ENCODE measurements at regions not wholly inside any gene's neighbourhood (a gene's known extent, or its start where the extent isn't known, plus 50 kb on each side); places are given as distances from the start of the nearest gene placed in this dataset.

DNA sequence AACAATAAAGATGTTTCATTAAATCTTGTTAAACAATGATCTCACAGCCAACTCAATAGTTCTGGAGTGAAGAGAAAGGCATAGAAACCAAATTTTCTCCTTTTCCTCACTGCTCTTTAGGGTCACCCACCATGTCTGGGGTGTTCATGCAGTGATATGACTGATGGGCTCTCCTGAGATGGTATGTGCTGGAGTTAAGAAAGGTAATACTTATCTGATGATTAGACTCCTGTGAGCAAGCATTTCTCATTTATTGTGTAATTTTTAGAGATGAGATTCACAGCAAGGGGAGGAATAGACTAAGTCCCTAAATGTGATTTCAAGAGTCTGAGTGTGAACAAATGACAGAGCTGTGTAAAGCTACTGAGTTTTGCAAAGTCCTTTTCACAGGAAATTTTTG lies 1361.3 kb upstream of the CELF2 start:
- Histone ChIP-seq H3K27ac (ENCODE audit: low read depth, low read length) (no peak overlapping the region), H3K4me1 (ENCODE audit: control insufficient read depth, insufficient read depth, low read length, unreplicated experiment) (no peaks in the 10 kb centered on the region), H3K79me2 (ENCODE audit: control insufficient read depth, insufficient read depth, low read length, unreplicated experiment) (no peaks in the 10 kb centered on the region), H3K27me3 (ENCODE audit: insufficient read depth, low read length) (no peaks in the 10 kb centered on the region), H2AFZ (ENCODE audit: low read length, unreplicated experiment) (no peak overlapping the region), H3K36me3 (ENCODE audit: insufficient read depth, low read length) (no peaks in the 10 kb centered on the region), H3K4me3 (ENCODE audit: low read depth, low read length) (no peak overlapping the region)

DNA sequence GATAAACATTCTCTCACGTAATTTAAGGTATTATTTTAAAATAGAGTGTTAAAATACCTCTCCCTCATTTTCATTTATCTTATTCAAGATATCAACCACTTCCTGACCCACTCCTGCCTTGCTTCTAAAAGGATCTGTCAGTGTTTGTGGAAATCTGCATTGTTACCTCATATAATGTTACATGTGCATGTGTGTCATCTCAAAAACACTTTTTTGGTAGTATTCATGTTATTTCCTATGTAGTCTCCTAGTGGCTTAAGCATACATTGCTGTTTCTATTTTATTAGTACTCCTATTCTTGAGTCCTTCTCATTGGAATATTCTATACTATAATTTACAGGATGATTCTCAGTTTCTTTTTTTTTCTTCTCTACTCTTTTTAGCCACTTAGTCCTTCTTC lies 1360.7 kb upstream of the CELF2 start:
- Histone ChIP-seq H3K27me3 (ENCODE audit: insufficient read depth, low read length) (no peaks in the 10 kb centered on the region), H3K79me2 (ENCODE audit: control insufficient read depth, insufficient read depth, low read length, unreplicated experiment) (no peaks in the 10 kb centered on the region), H2AFZ (ENCODE audit: low read length, unreplicated experiment) (no peak overlapping the region), H3K36me3 (ENCODE audit: insufficient read depth, low read length) (no peaks in the 10 kb centered on the region), H3K27ac (ENCODE audit: low read depth, low read length) (no peak overlapping the region), H3K4me1 (ENCODE audit: control insufficient read depth, insufficient read depth, low read length, unreplicated experiment) (no peaks in the 10 kb centered on the region), H3K4me3 (ENCODE audit: low read depth, low read length) (no peak overlapping the region)

DNA sequence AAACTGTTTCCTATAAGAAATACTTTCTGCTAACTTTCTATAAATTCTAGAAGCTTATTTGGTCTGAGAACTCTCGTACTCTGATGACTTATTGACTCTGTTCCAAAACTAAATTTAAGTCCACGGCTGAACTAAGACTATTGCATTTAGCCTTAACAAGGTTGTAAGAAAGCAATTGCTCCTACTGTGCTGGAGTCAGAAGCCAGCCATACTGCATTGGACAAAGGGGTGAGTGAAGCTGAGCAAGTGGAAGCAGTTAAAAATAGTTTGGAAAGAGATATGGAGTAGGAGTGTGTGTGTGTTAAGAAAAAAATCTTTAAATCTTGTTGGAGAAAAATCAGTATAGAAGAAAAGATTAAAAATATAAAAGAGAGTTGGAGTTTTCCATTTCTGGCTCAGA lies 1360.1 kb upstream of the CELF2 start:
- H2AFZ ChIP-seq (ENCODE audit: low read length, unreplicated experiment) = no peak overlapping the region
- no peaks in the 10 kb centered on the region for H3K36me3 ChIP-seq (ENCODE audit: insufficient read depth, low read length)
- no peaks in the 10 kb centered on the region for H3K27me3 ChIP-seq (ENCODE audit: insufficient read depth, low read length)
- no peak overlapping the region for H3K27ac ChIP-seq (ENCODE audit: low read depth, low read length)
- H3K4me3 ChIP-seq (ENCODE audit: low read depth, low read length) = no peak overlapping the region
- H3K4me1 ChIP-seq (ENCODE audit: control insufficient read depth, insufficient read depth, low read length, unreplicated experiment) = no peaks in the 10 kb centered on the region
- H3K79me2 ChIP-seq (ENCODE audit: control insufficient read depth, insufficient read depth, low read length, unreplicated experiment) = no peaks in the 10 kb centered on the region

DNA sequence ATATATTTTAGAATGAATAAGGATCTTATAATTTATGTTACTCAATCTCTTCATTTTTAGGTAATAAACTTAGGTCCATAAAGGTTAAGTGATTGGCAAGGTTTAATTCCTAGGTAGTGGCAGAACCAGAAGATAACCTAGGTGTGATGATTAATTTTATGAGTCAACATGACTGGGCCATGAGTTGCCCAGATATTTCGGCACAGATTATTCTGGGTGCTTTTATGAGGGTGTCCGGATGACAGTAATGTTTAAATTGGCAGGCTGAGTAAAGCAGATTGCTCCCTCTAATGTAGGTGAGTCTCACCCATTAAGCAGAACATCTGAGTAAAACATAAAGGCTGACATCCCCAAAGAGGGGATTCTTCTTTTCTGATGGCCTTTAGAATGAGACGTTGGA lies 1349.3 kb upstream of the CELF2 start:
- Histone ChIP-seq H2AFZ (ENCODE audit: low read length, unreplicated experiment) (no peak overlapping the region), H3K27ac (ENCODE audit: low read depth, low read length) (no peak overlapping the region), H3K4me3 (ENCODE audit: low read depth, low read length) (no peak overlapping the region), H3K79me2 (ENCODE audit: control insufficient read depth, insufficient read depth, low read length, unreplicated experiment) (no peaks in the 10 kb centered on the region), H3K4me1 (ENCODE audit: control insufficient read depth, insufficient read depth, low read length, unreplicated experiment) (no peaks in the 10 kb centered on the region), H3K36me3 (ENCODE audit: insufficient read depth, low read length) (no peaks in the 10 kb centered on the region), H3K27me3 (ENCODE audit: insufficient read depth, low read length) (no peaks in the 10 kb centered on the region)

DNA sequence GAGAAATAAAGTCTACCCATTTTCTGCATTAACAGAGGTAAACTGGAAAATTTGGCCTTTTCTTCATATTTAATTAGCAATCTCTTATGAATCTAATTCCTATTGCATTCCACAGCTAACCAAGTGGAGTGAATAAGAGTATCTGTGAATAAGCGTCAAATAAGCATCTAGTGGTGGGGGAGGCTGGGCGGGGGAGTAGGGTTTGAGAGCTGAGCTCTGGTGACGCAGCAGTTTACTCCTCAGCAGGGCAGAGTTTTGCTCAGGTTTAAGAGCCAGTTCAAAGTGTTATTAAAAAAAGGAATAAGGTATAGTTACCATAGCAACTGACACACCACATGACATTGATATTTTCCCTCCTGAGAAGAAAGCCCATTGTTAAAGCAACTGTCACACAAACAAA lies 1346.8 kb upstream of the CELF2 start:
- Histone ChIP-seq H3K4me3 (ENCODE audit: low read depth, low read length) (no peak overlapping the region), H3K36me3 (ENCODE audit: insufficient read depth, low read length) (no peaks in the 10 kb centered on the region), H3K27ac (ENCODE audit: low read depth, low read length) (no peak overlapping the region), H3K79me2 (ENCODE audit: control insufficient read depth, insufficient read depth, low read length, unreplicated experiment) (no peaks in the 10 kb centered on the region), H3K4me1 (ENCODE audit: control insufficient read depth, insufficient read depth, low read length, unreplicated experiment) (no peaks in the 10 kb centered on the region), H3K27me3 (ENCODE audit: insufficient read depth, low read length) (no peaks in the 10 kb centered on the region), H2AFZ (ENCODE audit: low read length, unreplicated experiment) (no peak overlapping the region)

DNA sequence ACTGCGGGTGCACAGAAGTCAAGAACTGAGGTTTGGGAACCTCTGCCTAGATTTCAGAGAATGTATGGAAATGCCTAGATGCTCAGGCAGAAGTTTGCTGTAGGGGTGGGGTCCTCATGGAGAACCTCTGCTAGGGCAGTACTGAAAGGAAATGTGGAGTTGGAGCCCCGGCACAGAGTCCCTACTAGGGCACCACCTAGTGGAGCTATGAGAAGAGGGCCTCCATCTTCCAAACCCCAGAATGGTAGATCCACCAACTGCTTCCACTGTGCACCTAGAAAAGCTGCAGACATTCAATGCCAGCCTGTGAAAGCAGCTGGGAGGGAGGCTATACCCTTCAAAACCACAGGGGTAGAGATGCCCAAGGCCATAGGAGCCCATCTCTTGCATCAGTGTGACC lies 1336.0 kb upstream of the CELF2 start:
- Histone ChIP-seq H3K79me2 (ENCODE audit: control insufficient read depth, insufficient read depth, low read length, unreplicated experiment) (no peaks in the 10 kb centered on the region), H2AFZ (ENCODE audit: low read length, unreplicated experiment) (no peak overlapping the region), H3K4me3 (ENCODE audit: low read depth, low read length) (no peak overlapping the region), H3K27me3 (ENCODE audit: insufficient read depth, low read length) (no peaks in the 10 kb centered on the region), H3K27ac (ENCODE audit: low read depth, low read length) (no peak overlapping the region), H3K36me3 (ENCODE audit: insufficient read depth, low read length) (no peaks in the 10 kb centered on the region), H3K4me1 (ENCODE audit: control insufficient read depth, insufficient read depth, low read length, unreplicated experiment) (no peaks in the 10 kb centered on the region)

DNA sequence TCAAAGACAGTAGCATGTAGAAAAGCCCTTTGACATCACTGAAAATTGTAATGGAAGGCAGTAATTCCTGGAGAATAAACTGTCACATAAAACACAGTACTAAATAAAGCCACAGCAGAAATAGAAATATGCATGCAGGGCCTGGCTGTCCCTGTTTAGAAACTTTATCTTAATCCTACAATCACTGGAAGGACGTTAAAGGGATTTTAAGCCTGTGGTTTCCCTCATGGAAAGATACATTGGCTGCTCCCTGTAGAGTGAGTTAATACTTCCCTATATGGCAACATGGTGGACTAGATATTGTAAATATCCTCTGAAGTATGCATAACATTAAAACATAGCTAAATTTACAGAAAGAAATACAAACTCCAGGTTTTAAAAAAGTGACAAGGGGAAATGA lies 1334.9 kb upstream of the CELF2 start:
- no peaks in the 10 kb centered on the region for H3K79me2 ChIP-seq (ENCODE audit: control insufficient read depth, insufficient read depth, low read length, unreplicated experiment)
- H3K4me3 ChIP-seq (ENCODE audit: low read depth, low read length) = no peak overlapping the region
- H3K4me1 ChIP-seq (ENCODE audit: control insufficient read depth, insufficient read depth, low read length, unreplicated experiment) = no peaks in the 10 kb centered on the region
- no peak overlapping the region for H3K27ac ChIP-seq (ENCODE audit: low read depth, low read length)
- no peaks in the 10 kb centered on the region for H3K36me3 ChIP-seq (ENCODE audit: insufficient read depth, low read length)
- no peaks in the 10 kb centered on the region for H3K27me3 ChIP-seq (ENCODE audit: insufficient read depth, low read length)
- H2AFZ ChIP-seq (ENCODE audit: low read length, unreplicated experiment) = no peak overlapping the region

DNA sequence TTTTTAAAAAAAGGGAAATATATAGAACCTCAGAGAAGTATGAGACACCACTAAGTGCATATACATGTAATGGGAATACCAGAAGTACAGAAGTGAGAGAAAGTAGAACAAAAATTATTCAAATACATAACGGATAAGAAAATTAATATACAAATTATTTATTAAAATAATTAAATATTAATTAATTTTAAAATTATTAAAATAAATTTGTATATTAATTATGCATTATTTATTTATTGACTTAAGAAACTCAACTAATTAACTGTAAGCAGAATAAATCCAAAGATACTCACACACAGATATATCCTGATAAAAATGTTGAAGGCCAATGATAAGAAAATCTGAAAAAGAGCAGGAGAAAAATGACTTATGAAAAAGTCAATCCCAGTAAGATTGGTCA lies 1333.5 kb upstream of the CELF2 start:
- Histone ChIP-seq H3K4me1 (ENCODE audit: control insufficient read depth, insufficient read depth, low read length, unreplicated experiment) (no peaks in the 10 kb centered on the region), H2AFZ (ENCODE audit: low read length, unreplicated experiment) (no peak overlapping the region), H3K4me3 (ENCODE audit: low read depth, low read length) (no peak overlapping the region), H3K36me3 (ENCODE audit: insufficient read depth, low read length) (no peaks in the 10 kb centered on the region), H3K79me2 (ENCODE audit: control insufficient read depth, insufficient read depth, low read length, unreplicated experiment) (no peaks in the 10 kb centered on the region), H3K27me3 (ENCODE audit: insufficient read depth, low read length) (no peaks in the 10 kb centered on the region), H3K27ac (ENCODE audit: low read depth, low read length) (no peak overlapping the region)

DNA sequence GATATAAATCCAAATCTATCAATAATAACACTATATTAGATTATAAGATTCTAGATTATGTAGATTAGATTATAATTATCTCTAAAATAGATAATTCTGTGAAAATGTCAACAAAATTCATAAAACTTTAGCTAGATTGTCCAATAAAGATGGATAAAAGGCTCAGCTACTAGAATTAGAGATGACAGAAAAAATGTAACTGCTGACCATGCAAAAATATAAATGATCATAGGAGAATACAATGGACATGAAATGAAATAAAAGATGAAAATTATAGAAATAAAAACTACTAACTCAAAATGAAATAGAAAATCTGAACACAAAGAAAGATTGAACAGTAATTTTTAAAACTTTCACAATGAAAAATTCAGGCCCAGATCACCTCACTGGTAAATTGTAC lies 1332.1 kb upstream of the CELF2 start:
- H3K36me3 ChIP-seq (ENCODE audit: insufficient read depth, low read length) = no peaks in the 10 kb centered on the region
- no peak overlapping the region for H3K27ac ChIP-seq (ENCODE audit: low read depth, low read length)
- no peaks in the 10 kb centered on the region for H3K27me3 ChIP-seq (ENCODE audit: insufficient read depth, low read length)
- no peak overlapping the region for H2AFZ ChIP-seq (ENCODE audit: low read length, unreplicated experiment)
- H3K4me1 ChIP-seq (ENCODE audit: control insufficient read depth, insufficient read depth, low read length, unreplicated experiment) = no peaks in the 10 kb centered on the region
- H3K79me2 ChIP-seq (ENCODE audit: control insufficient read depth, insufficient read depth, low read length, unreplicated experiment) = no peaks in the 10 kb centered on the region
- H3K4me3 ChIP-seq (ENCODE audit: low read depth, low read length) = no peak overlapping the region

DNA sequence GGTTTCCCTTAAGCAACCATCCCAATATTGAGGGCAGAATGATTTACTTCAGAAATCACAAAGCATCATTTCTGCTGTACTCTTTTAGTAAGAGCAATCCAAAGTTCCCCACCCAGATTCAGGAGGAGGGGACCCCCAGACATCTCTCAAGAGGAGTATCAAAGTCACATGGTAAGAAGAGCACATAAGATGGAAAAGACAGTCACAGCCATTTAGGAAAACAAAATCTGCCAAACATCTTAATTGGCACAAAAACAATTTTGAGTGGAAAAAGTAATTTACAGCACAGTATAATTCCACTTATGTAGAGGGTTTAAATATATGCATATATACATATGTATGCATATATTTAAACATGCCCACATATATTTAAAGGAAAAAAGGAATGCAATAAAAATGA lies 1329.0 kb upstream of the CELF2 start:
- Histone ChIP-seq H3K27ac (ENCODE audit: low read depth, low read length) (no peak overlapping the region), H3K79me2 (ENCODE audit: control insufficient read depth, insufficient read depth, low read length, unreplicated experiment) (no peaks in the 10 kb centered on the region), H3K4me3 (ENCODE audit: low read depth, low read length) (no peak overlapping the region), H2AFZ (ENCODE audit: low read length, unreplicated experiment) (no peak overlapping the region), H3K4me1 (ENCODE audit: control insufficient read depth, insufficient read depth, low read length, unreplicated experiment) (no peaks in the 10 kb centered on the region), H3K36me3 (ENCODE audit: insufficient read depth, low read length) (no peaks in the 10 kb centered on the region), H3K27me3 (ENCODE audit: insufficient read depth, low read length) (no peaks in the 10 kb centered on the region)

DNA sequence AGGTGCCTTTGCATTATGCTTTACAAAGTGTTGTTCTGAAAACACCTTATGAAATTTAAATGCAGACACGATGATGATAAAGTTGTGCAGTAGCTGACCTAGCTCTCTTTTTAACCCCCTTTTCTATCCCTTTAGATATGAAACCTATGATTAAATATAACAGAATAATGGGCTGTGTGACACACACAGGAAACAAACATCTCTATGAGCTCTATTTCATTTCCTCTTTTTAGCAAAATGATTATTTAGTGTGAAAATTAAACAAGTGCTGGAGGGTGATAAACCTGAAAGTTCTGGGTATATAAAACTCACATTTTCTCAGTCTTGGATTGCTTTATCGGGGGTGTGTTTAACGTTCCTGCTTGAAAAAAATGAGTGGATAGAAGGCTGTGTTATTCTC lies 1310.5 kb upstream of the CELF2 start:
- Histone ChIP-seq H3K36me3 (ENCODE audit: insufficient read depth, low read length) (no peaks in the 10 kb centered on the region), H3K4me1 (ENCODE audit: control insufficient read depth, insufficient read depth, low read length, unreplicated experiment) (peaks cover 4% of the 10 kb centered on the region), H3K79me2 (ENCODE audit: control insufficient read depth, insufficient read depth, low read length, unreplicated experiment) (no peaks in the 10 kb centered on the region), H3K27ac (ENCODE audit: low read depth, low read length) (no peak overlapping the region), H2AFZ (ENCODE audit: low read length, unreplicated experiment) (no peak overlapping the region), H3K4me3 (ENCODE audit: low read depth, low read length) (no peak overlapping the region), H3K27me3 (ENCODE audit: insufficient read depth, low read length) (no peaks in the 10 kb centered on the region)

DNA sequence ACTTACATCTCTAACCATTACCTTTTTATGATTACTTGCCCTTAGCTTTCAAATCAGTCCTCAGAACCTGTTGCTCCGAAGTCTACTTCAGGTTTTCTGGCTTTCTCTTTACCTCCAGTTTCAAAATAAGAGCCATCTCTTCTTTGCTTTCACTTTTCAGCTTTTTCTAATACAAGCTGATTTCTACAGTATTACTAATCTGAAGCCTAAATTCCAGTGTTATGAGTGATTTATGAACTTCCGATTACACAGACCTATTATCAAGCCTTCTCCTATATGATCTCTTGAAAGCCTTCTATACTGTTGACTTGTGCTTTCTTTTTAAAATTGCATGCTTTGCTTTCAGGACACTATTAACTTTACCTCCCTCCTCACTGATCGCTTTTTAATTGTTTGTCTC lies 1307.8 kb upstream of the CELF2 start:
- Histone ChIP-seq H3K4me1 (ENCODE audit: control insufficient read depth, insufficient read depth, low read length, unreplicated experiment) (peaks cover 4% of the 10 kb centered on the region), H3K4me3 (ENCODE audit: low read depth, low read length) (peak overlapping the region; percentile 75), H3K79me2 (ENCODE audit: control insufficient read depth, insufficient read depth, low read length, unreplicated experiment) (no peaks in the 10 kb centered on the region), H3K27ac (ENCODE audit: low read depth, low read length) (peak overlapping the region; percentile 49; the same call in 1 of the 2 replicates), H3K36me3 (ENCODE audit: insufficient read depth, low read length) (no peaks in the 10 kb centered on the region), H3K27me3 (ENCODE audit: insufficient read depth, low read length) (no peaks in the 10 kb centered on the region), H2AFZ (ENCODE audit: low read length, unreplicated experiment) (peak overlapping the region; percentile 97)
